ENCODE measurements at regions not wholly inside any gene's neighbourhood (a gene's known extent, or its start where the extent isn't known, plus 50 kb on each side); places are given as distances from the start of the nearest gene placed in this dataset.

DNA sequence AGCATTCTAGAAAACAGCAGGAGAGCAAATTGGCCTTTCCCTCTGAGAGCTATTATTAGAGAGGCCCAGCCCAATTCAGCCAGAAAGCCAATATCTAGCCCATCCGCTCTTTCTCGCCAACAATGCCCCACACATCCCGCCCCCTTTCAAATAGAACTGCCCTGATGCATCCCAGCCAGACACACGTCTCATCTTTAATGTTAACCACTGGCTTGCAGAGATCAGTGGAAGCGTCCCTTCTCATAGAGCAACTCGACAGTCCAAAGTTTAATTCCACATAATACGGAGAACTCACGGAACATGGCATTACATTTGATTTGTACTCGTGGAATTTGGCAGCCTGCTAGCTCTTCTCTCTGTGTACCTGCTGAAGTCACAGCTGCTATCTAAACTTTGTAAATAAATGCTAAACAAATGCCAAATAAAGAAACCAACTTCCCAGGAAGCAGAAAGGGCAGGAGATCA lies 304.4 kb downstream of the DHX15 start:
- no peak overlapping the region for H3K27ac ChIP-seq (ENCODE audit: insufficient read depth, low read depth, low read length)
- ChIA-PET CTCF (no interaction called here), POLR2A (no interaction called here)
- no peaks in the 10 kb centered on the region for H4K20me1 ChIP-seq (replicated peaks; ENCODE audit: control insufficient read depth, extremely low read depth, insufficient read depth, low read length)
- no peak overlapping the region for H2AFZ ChIP-seq (ENCODE audit: low read depth, low read length)
- no peak overlapping the region for H3K9ac ChIP-seq (replicated peaks; ENCODE audit: extremely low read depth, insufficient read depth, low read length)
- H3K4me2 ChIP-seq (ENCODE audit: insufficient read depth, low read length) = no peak overlapping the region
- BruUV-seq (replicated peaks) = no TSS peak
- dilution Hi-C loops (cut with MboI; ENCODE audit: extremely low pct_ligation_motif_present, low sequenced_read_pairs) = no loop called here
- no peak for TF ChIP-seq GATA2 (IDR thresholded peaks at IDR 0.05; ENCODE audit: insufficient read depth, insufficient read length, low read depth, low read length)
- TF ChIP-seq MYC (IDR thresholded peaks at IDR 0.05; ENCODE audit: low read depth, low read length) = no peak
- TF ChIP-seq, protein P1, sequence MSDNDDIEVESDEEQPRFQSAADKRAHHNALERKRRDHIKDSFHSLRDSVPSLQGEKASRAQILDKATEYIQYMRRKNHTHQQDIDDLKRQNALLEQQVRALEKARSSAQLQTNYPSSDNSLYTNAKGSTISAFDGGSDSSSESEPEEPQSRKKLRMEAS (IDR thresholded peaks at IDR 0.05; ENCODE audit: insufficient read depth, insufficient read length) = no peak
- no peak for TF ChIP-seq FOS (IDR thresholded peaks at IDR 0.05; ENCODE audit: borderline replicate concordance, insufficient read depth, low read length)
- TF ChIP-seq CTCF (IDR thresholded peaks at IDR 0.05; ENCODE audit: extremely low read depth in 1 of 2, insufficient read depth in 1 of 2, low read depth in 1 of 2, low read length in 2 of 2) = no peak
- TF ChIP-seq POLR2AphosphoS5 (IDR thresholded peaks at IDR 0.05; ENCODE audit: insufficient read depth, low read depth, low read length) = no peak
- TF ChIP-seq EZH2 (IDR thresholded peaks at IDR 0.05; ENCODE audit: borderline replicate concordance, low read depth, low read length, severe bottlenecking) = no peak
- H3K9me1 ChIP-seq (replicated peaks; ENCODE audit: control insufficient read depth, extremely low read depth, insufficient read depth, low read length) = no peaks in the 10 kb centered on the region
- intact Hi-C loops (cut with micrococcal nuclease) = no loop called here
- no peak for DNase-seq (ENCODE audit: low read depth, low spot score)
- no peaks in the 10 kb centered on the region for H3K27me3 ChIP-seq (ENCODE audit: control insufficient read depth in 2 of 2, insufficient read depth in 2 of 2, low read length in 2 of 2)
- no peak for FAIRE-seq
- H3K4me1 ChIP-seq (ENCODE audit: control insufficient read depth, extremely low read depth, insufficient read depth, low read length) = no peaks in the 10 kb centered on the region
- H3K36me3 ChIP-seq (ENCODE audit: control insufficient read depth in 2 of 2, extremely low read depth in 1 of 2, insufficient read depth in 2 of 2, low read length in 2 of 2) = no peaks in the 10 kb centered on the region
- no peaks in the 10 kb centered on the region for H3K79me2 ChIP-seq (ENCODE audit: control insufficient read depth, insufficient read depth, low read length)
- no peak overlapping the region for H3K4me3 ChIP-seq (replicated peaks in 1 of 3; ENCODE audit: insufficient read depth in 1 of 3, low read depth in 1 of 3, low read length in 3 of 3)
- peaks cover 2% of the 10 kb centered on the region for H3K9me3 ChIP-seq (replicated peaks; ENCODE audit: control insufficient read depth, insufficient read depth, low read length)

All from endothelial cell of umbilical vein (primary cell).